HEK293 (cell line): ENCODE measurements at regions not wholly inside any gene's neighbourhood (a gene's known extent, or its start where the extent isn't known, plus 50 kb on each side); places are given as distances from the start of the nearest gene placed in this dataset.

ENCODE experiments used
- CTCF ChIA-PET: fragments of 350-600 bp; formaldehyde crosslinking; extraction: SDS; loops from one replicate; lab custom pipeline; 2021; ENCODE audit warnings: antibody characterized with exemption; lab: Yijun Ruan, JAX
- POLR2A ChIA-PET: fragments of 300-600 bp; formaldehyde crosslinking; extraction: SDS; loops from one replicate; lab custom pipeline; 2020; ENCODE audit warnings: antibody characterized with exemption, inconsistent platforms; lab: Yijun Ruan, JAX
- H3K27ac ChIP-seq: fragments of 200-500 bp; sonication (Bioruptor generic); 2 replicates; pipeline ENCODE4 v1.5.1; 2014; ENCODE audit warnings: low read depth, low read length, control low read depth, inconsistent platforms; ENCODE audit errors: extremely low read depth
- H3K36me3 ChIP-seq, 2 experiments: fragments of 200-500 bp in 1 of 2; sonication (Bioruptor generic) in 1 of 2; 1 replicate in 1 of 2; 2 replicates in 1 of 2; pipeline ENCODE4 v1.5.1; 2014 to 2017; ENCODE audit warnings: inconsistent platforms in 2 of 2, low read length in 2 of 2; ENCODE audit not compliant: control insufficient read depth in 2 of 2, insufficient read depth in 1 of 2
- H3K4me1 ChIP-seq: fragments of 200-500 bp; sonication (Bioruptor generic); 2 replicates; pipeline ENCODE4 v1.5.1; 2014; ENCODE audit warnings: mild to moderate bottlenecking, low read length, inconsistent platforms; ENCODE audit not compliant: control insufficient read depth, insufficient read depth
- H3K4me3 ChIP-seq: 2 replicates; pipeline ENCODE4 v1.5.1; 2011; ENCODE audit warnings: low read depth, mild to moderate bottlenecking, control low read depth, low read length, moderate library complexity
- H3K9me3 ChIP-seq: fragments of 200-500 bp; sonication (Bioruptor generic); 2 replicates; pipeline ENCODE4 v1.5.1; 2014; ENCODE audit warnings: low read depth, low read length, inconsistent platforms; ENCODE audit not compliant: control insufficient read depth, insufficient read depth
- AEBP2 ChIP-seq: fragments of 450-650 bp; formaldehyde crosslinking; IDR thresholded peaks from 2 replicates; pipeline ENCODE4 v1.5.1; 2016; ENCODE audit warnings: missing biosample characterization, missing genetic modification characterization, borderline replicate concordance
- BCL6B ChIP-seq: fragments of 450-650 bp; formaldehyde crosslinking; IDR thresholded peaks from 2 replicates; pipeline ENCODE4 v1.5.1; 2017; ENCODE audit warnings: missing biosample characterization, missing genetic modification characterization
- ELK4 ChIP-seq: IDR thresholded peaks from 2 replicates; pipeline ENCODE4 v1.6.1; 2011; ENCODE audit warnings: mild to moderate bottlenecking, low read depth, low read length, borderline replicate concordance
- FEZF1 ChIP-seq: fragments of 450-650 bp; formaldehyde crosslinking; IDR thresholded peaks from 2 replicates; pipeline ENCODE4 v1.5.1; 2016; ENCODE audit warnings: missing biosample characterization, missing genetic modification characterization
- KLF1 ChIP-seq: fragments of 450-650 bp; formaldehyde crosslinking; IDR thresholded peaks from 2 replicates; pipeline ENCODE4 v1.5.1; 2016; ENCODE audit warnings: missing biosample characterization, missing genetic modification characterization
- PRDM2 ChIP-seq: fragments of 450-650 bp; formaldehyde crosslinking; IDR thresholded peaks from 2 replicates; pipeline ENCODE4 v1.5.1; 2016; ENCODE audit warnings: missing biosample characterization, missing genetic modification characterization, borderline replicate concordance
- SETDB1 ChIP-seq: IDR thresholded peaks from one replicate; pipeline ENCODE4 v1.6.1; 2017; ENCODE audit warnings: mild to moderate bottlenecking, low read length, moderate library complexity, mixed read lengths; ENCODE audit not compliant: insufficient read length
- SP3 ChIP-seq: fragments of 450-650 bp; formaldehyde crosslinking; IDR thresholded peaks from 2 replicates; pipeline ENCODE4 v1.5.1; 2016; ENCODE audit warnings: missing biosample characterization, missing genetic modification characterization
- TRIM28 ChIP-seq: IDR thresholded peaks from 2 replicates; pipeline ENCODE4 v1.6.1; 2011; ENCODE audit warnings: low read length, control low read depth, borderline replicate concordance
- ZFP69B ChIP-seq: fragments of 450-650 bp; formaldehyde crosslinking; IDR thresholded peaks from 2 replicates; pipeline ENCODE4 v1.5.1; 2016; ENCODE audit warnings: missing biosample characterization, missing genetic modification characterization
- ZNF10 ChIP-seq: fragments of 450-650 bp; formaldehyde crosslinking; IDR thresholded peaks from 2 replicates; pipeline ENCODE4 v1.5.1; 2017; ENCODE audit warnings: missing biosample characterization, missing genetic modification characterization
- ZNF223 ChIP-seq: fragments of 450-650 bp; formaldehyde crosslinking; IDR thresholded peaks from 2 replicates; pipeline ENCODE4 v1.5.1; 2016; ENCODE audit warnings: missing biosample characterization, missing genetic modification characterization
- ZNF324 ChIP-seq: fragments of 450-650 bp; formaldehyde crosslinking; IDR thresholded peaks from 2 replicates; pipeline ENCODE4 v1.5.1; 2016; ENCODE audit warnings: missing biosample characterization, missing genetic modification characterization
- ZNF423 ChIP-seq: fragments of 450-650 bp; formaldehyde crosslinking; IDR thresholded peaks from 2 replicates; pipeline ENCODE4 v1.5.1; 2016; ENCODE audit warnings: missing biosample characterization, missing genetic modification characterization
- ZNF530 ChIP-seq: fragments of 450-650 bp; formaldehyde crosslinking; IDR thresholded peaks from 2 replicates; pipeline ENCODE4 v1.5.1; 2016; ENCODE audit warnings: low read depth, missing biosample characterization, missing genetic modification characterization
- ZNF585B ChIP-seq: fragments of 450-650 bp; formaldehyde crosslinking; IDR thresholded peaks from 2 replicates; pipeline ENCODE4 v1.5.1; 2016; ENCODE audit warnings: missing biosample characterization, missing genetic modification characterization
- ZNF600 ChIP-seq: fragments of 450-650 bp; formaldehyde crosslinking; IDR thresholded peaks from 2 replicates; pipeline ENCODE4 v1.5.1; 2016; ENCODE audit warnings: missing biosample characterization, missing genetic modification characterization
- ZNF623 ChIP-seq: fragments of 450-650 bp; formaldehyde crosslinking; IDR thresholded peaks from 2 replicates; pipeline ENCODE4 v1.5.1; 2016; ENCODE audit warnings: missing biosample characterization, missing genetic modification characterization
- ZNF629 ChIP-seq: fragments of 450-650 bp; formaldehyde crosslinking; IDR thresholded peaks from 2 replicates; pipeline ENCODE4 v1.5.1; 2017; ENCODE audit warnings: missing biosample characterization, missing genetic modification characterization
- ZNF639 ChIP-seq: fragments of 450-650 bp; formaldehyde crosslinking; IDR thresholded peaks from 2 replicates; pipeline ENCODE4 v1.5.1; 2016; ENCODE audit warnings: missing biosample characterization, missing genetic modification characterization
- ZSCAN23 ChIP-seq: fragments of 450-650 bp; formaldehyde crosslinking; IDR thresholded peaks from 2 replicates; pipeline ENCODE4 v1.5.1; 2016; ENCODE audit warnings: missing biosample characterization, missing genetic modification characterization
- ZSCAN30 ChIP-seq: fragments of 450-650 bp; IDR thresholded peaks from 2 replicates; pipeline ENCODE4 v1.5.1; 2018; ENCODE audit warnings: missing biosample characterization, mild to moderate bottlenecking, missing genetic modification characterization, moderate library complexity
- ZXDB ChIP-seq: fragments of 450-650 bp; formaldehyde crosslinking; IDR thresholded peaks from 2 replicates; pipeline ENCODE4 v1.5.1; 2016; ENCODE audit warnings: missing biosample characterization, missing genetic modification characterization

- TF ChIP-seq PRDM2 (tag by site-specific recombination) = no peak
- no peak for TF ChIP-seq BCL6B (tag by site-specific recombination)
- TF ChIP-seq ZNF639 (tag by site-specific recombination) = no peak
- TF ChIP-seq ZNF600 = no peak
- TF ChIP-seq ZNF10 (tag by site-specific recombination) = no peak
- TF ChIP-seq ZXDB (tag by site-specific recombination) = no peak
- TF ChIP-seq, all 188 proteins: peak for 0
Observed at GRCh38 chr3:118347396-118348168, 687.1 kb downstream of the IGSF11 start (continued).

GRCh38 chr3:118348169-118348557, 686.5 kb downstream of the IGSF11 start:
- TF ChIP-seq ZFP69B (tag by site-specific recombination) = no peak
- no peak for TF ChIP-seq FEZF1
- no peak for TF ChIP-seq ZNF423
- TF ChIP-seq ZSCAN23 (tag by site-specific recombination) = no peak
- TF ChIP-seq ELK4 = no peak
- no peak for TF ChIP-seq ZNF623 (tag by site-specific recombination)
- TF ChIP-seq, all 188 proteins: peak for 0

GRCh38 chr3:118354556-118354955, 680.1 kb downstream of the IGSF11 start:
- H3K27ac ChIP-seq = no peak overlapping the region
- ChIA-PET POLR2A (no interaction called here), CTCF (no interaction called here)
- H3K9me3 ChIP-seq = no peaks in the 10 kb centered on the region
- H3K36me3 ChIP-seq = no peaks in the 10 kb centered on the region
- H3K4me1 ChIP-seq = no peaks in the 10 kb centered on the region
- no peak overlapping the region for H3K4me3 ChIP-seq
- no peak for TF ChIP-seq SP3 (tag by site-specific recombination)
- no peak for TF ChIP-seq ZSCAN30 (tag by site-specific recombination)
- peak; percentile 73 for TF ChIP-seq ZNF585B (tag by site-specific recombination)
- peak; percentile 82 for TF ChIP-seq SETDB1
- no peak for TF ChIP-seq KLF1 (tag by site-specific recombination)
- no peak for TF ChIP-seq ZNF223 (tag by site-specific recombination)
- no peak for TF ChIP-seq ZNF324 (tag by site-specific recombination)
- no peak for TF ChIP-seq ZNF530 (tag by site-specific recombination)
- no peak for TF ChIP-seq AEBP2 (tag by site-specific recombination)
- TF ChIP-seq ZNF629 = no peak
- peak; percentile 73; the same call in 1 of the 2 replicates for TF ChIP-seq TRIM28

More at GRCh38 chr3:118348169-118348557, 686.5 kb downstream of the IGSF11 start:
- H3K36me3 ChIP-seq = no peaks in the 10 kb centered on the region
- no peak overlapping the region for H3K4me3 ChIP-seq
- ChIA-PET CTCF (no interaction called here), POLR2A (no interaction called here)
- no peaks in the 10 kb centered on the region for H3K9me3 ChIP-seq
- no peaks in the 10 kb centered on the region for H3K4me1 ChIP-seq
- no peak overlapping the region for H3K27ac ChIP-seq
